HG03565 (cell line): ENCODE measurements at regions not wholly inside any gene's neighbourhood (a gene's known extent, or its start where the extent isn't known, plus 50 kb on each side); places are given as distances from the start of the nearest gene placed in this dataset.
A peak's percentile ranks its signal among the peaks of the same experiment; 100 is the strongest.
"Not testable (repeated sequence)": the region's sequence is repeated elsewhere in the genome, so short reads cannot be mapped to it uniquely, and the experiment has no call there.

Experiments used
- ATAC-seq: cut with Tn5 transposase; IDR thresholded peaks from one replicate; pipeline ENCODE4 v1.9.1; 2021; ENCODE audit warnings: mild to moderate bottlenecking, moderate library complexity; ENCODE audit not compliant: unreplicated experiment

- peak; percentile 90 for ATAC-seq
Observed at GRCh38 chr13:52565324-52565723, 76.9 kb upstream of the HNRNPA1L2 start.

GRCh38 chr13:52569904-52570602, 72.2 kb upstream of the HNRNPA1L2 start:
- ATAC-seq = peak; percentile 53

GRCh38 chr13:52571163-52571562, 71.1 kb upstream of the HNRNPA1L2 start:
- ATAC-seq = not testable (repeated sequence)

GRCh38 chr13:52582962-52583361, 59.3 kb upstream of the HNRNPA1L2 start:
- peak; percentile 94 for ATAC-seq
